ENCODE measurements at regions not wholly inside any gene's neighbourhood (a gene's known extent, or its start where the extent isn't known, plus 50 kb on each side); places are given as distances from the start of the nearest gene placed in this dataset.

- in situ Hi-C loops (cut with HindIII; ENCODE audit: low pct_unique_long_range_greater_than_20kb, low sequenced_read_pairs) (no loop called here), intact Hi-C loops (cut with micrococcal nuclease; ENCODE audit: unreplicated experiment) (no loop called here)
- H3K27me3 ChIP-seq (ENCODE audit: control insufficient read depth, insufficient read depth, low read length) = no peaks in the 10 kb centered on the region
- no peaks in the 10 kb centered on the region for H3K9me3 ChIP-seq (ENCODE audit: control insufficient read depth, insufficient read depth, low read depth, low read length)
- H3K36me3 ChIP-seq (ENCODE audit: control insufficient read depth, insufficient read depth, low read length) = no peaks in the 10 kb centered on the region
- DNase-seq (ENCODE audit: low read depth, low spot score) (no peak), ATAC-seq (no peak)
- TF ChIP-seq POLR2AphosphoS5 (IDR thresholded peaks at IDR 0.05; ENCODE audit: low read depth, low read length) (no peak), SIN3A (IDR thresholded peaks at IDR 0.05; ENCODE audit: borderline replicate concordance, insufficient read depth, low read depth, low read length) (no peak), REST (IDR thresholded peaks at IDR 0.05; ENCODE audit: insufficient read depth in 1 of 2, low read depth in 2 of 2, low read length in 1 of 2) (no peak), CTCF (IDR thresholded peaks at IDR 0.05) (no peak), TCF7L2 (IDR thresholded peaks at IDR 0.05; ENCODE audit: low read depth, low read length) (no peak)
- no TSS peak for BruUV-seq (replicated peaks)
- H3K27ac ChIP-seq (ENCODE audit: low read length) = no peak overlapping the region
- ChIA-PET CTCF (no interaction called here), POLR2A (no interaction called here)
- no peaks in the 10 kb centered on the region for H3K4me1 ChIP-seq (ENCODE audit: control insufficient read depth, insufficient read depth, low read length)
- no peak overlapping the region for H3K4me3 ChIP-seq (ENCODE audit: low read depth in 2 of 2, low read length in 2 of 2)
These were observed 417.4 kb upstream of the SEMA6D start for GRCh38 chr15:47299846-47300434.

- no peaks in the 10 kb centered on the region for H3K27me3 ChIP-seq (ENCODE audit: control insufficient read depth, insufficient read depth, low read length)
- no peak for TF ChIP-seq TCF7L2 (IDR thresholded peaks at IDR 0.05; ENCODE audit: low read depth, low read length)
- no peak for TF ChIP-seq POLR2AphosphoS5 (IDR thresholded peaks at IDR 0.05; ENCODE audit: low read depth, low read length)
- TF ChIP-seq CTCF (IDR thresholded peaks at IDR 0.05) = no peak
- TF ChIP-seq SIN3A (IDR thresholded peaks at IDR 0.05; ENCODE audit: borderline replicate concordance, insufficient read depth, low read depth, low read length) = no peak
- TF ChIP-seq REST (IDR thresholded peaks at IDR 0.05; ENCODE audit: insufficient read depth in 1 of 2, low read depth in 2 of 2, low read length in 1 of 2) = no peak
- CTCF ChIA-PET = no interaction called here
- BruUV-seq (replicated peaks) = no TSS peak
- no peak for DNase-seq (ENCODE audit: low read depth, low spot score)
- ATAC-seq = no peak
- H3K27ac ChIP-seq (ENCODE audit: low read length) = no peak overlapping the region
- in situ Hi-C loops (cut with HindIII; ENCODE audit: low pct_unique_long_range_greater_than_20kb, low sequenced_read_pairs) = no loop called here
- POLR2A ChIA-PET = no interaction called here
- no peaks in the 10 kb centered on the region for H3K36me3 ChIP-seq (ENCODE audit: control insufficient read depth, insufficient read depth, low read length)
- no peak overlapping the region for H3K4me3 ChIP-seq (ENCODE audit: low read depth in 2 of 2, low read length in 2 of 2)
- no peaks in the 10 kb centered on the region for H3K4me1 ChIP-seq (ENCODE audit: control insufficient read depth, insufficient read depth, low read length)
- intact Hi-C loops (cut with micrococcal nuclease; ENCODE audit: unreplicated experiment) = no loop called here
- no peaks in the 10 kb centered on the region for H3K9me3 ChIP-seq (ENCODE audit: control insufficient read depth, insufficient read depth, low read depth, low read length)
These were observed 416.7 kb upstream of the SEMA6D start for GRCh38 chr15:47300596-47300995.
